NB4 (cell line): ENCODE measurements at regions not wholly inside any gene's neighbourhood (a gene's known extent, or its start where the extent isn't known, plus 50 kb on each side); places are given as distances from the start of the nearest gene placed in this dataset.

Experiments used
- DNase-seq: peaks from one replicate; pipeline ENCODE4 v3.0.0; 2010; ENCODE audit warnings: low read depth
- H3K4me3 ChIP-seq: one replicate; pipeline ENCODE4 v1.5.1; 2011; ENCODE audit warnings: mild to moderate bottlenecking, low read depth, low read length, moderate library complexity
- CTCF ChIP-seq: IDR thresholded peaks from one replicate; pipeline ENCODE4 v1.5.1; 2012; ENCODE audit warnings: low read depth, low read length
- MYC ChIP-seq: IDR thresholded peaks from 2 replicates; pipeline ENCODE4 v1.6.1; 2011; ENCODE audit warnings: low read depth, low read length
- POLR2A ChIP-seq: IDR thresholded peaks from 2 replicates; pipeline ENCODE4 v1.6.1; 2011; ENCODE audit warnings: mild to moderate bottlenecking; ENCODE audit not compliant: insufficient read length; ENCODE audit errors: extremely low read depth
- TF ChIP-seq, protein P1 (sequence below): IDR thresholded peaks from 2 replicates; pipeline ENCODE4 v1.6.1; 2011; ENCODE audit warnings: low read depth, low read length

DNA sequence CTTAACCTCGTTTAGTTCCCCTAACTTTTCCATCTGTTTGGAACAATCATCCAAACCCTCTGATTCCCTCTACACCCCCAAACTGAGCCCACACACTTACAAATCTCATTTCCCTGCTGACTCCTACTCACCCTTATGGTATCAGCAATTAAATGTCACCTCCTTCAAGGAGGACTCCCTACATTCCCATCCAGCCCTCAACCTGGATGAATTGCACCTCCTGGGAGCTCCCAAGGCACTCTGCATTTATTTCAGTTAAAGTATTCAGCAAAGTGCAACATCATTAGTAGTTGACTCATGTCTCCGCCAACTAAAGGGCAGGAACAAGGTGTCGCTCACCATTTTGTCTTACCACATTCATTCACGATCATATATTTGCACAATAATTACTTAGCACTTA, 353.5 kb downstream of the TMEM114 start:
- no peak for TF ChIP-seq CTCF
- TF ChIP-seq MYC: no peak
- no peak overlapping the region for H3K4me3 ChIP-seq
- DNase-seq: no peak

- DNase-seq: no peak
- no peak for TF ChIP-seq POLR2A
- TF ChIP-seq, protein P1, sequence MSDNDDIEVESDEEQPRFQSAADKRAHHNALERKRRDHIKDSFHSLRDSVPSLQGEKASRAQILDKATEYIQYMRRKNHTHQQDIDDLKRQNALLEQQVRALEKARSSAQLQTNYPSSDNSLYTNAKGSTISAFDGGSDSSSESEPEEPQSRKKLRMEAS: no peak
- TF ChIP-seq MYC: no peak
- TF ChIP-seq CTCF: no peak
- H3K4me3 ChIP-seq: no peak overlapping the region
These were observed 359.8 kb downstream of the TMEM114 start for GRCh38 chr16:8230497-8230896.

- no peak overlapping the region for H3K4me3 ChIP-seq
- TF ChIP-seq CTCF (no peak), POLR2A (no peak)
- TF ChIP-seq, protein P1: no peak
- no peak for DNase-seq
These were observed 361.2 kb downstream of the TMEM114 start for GRCh38 chr16:8229011-8229520.

DNA sequence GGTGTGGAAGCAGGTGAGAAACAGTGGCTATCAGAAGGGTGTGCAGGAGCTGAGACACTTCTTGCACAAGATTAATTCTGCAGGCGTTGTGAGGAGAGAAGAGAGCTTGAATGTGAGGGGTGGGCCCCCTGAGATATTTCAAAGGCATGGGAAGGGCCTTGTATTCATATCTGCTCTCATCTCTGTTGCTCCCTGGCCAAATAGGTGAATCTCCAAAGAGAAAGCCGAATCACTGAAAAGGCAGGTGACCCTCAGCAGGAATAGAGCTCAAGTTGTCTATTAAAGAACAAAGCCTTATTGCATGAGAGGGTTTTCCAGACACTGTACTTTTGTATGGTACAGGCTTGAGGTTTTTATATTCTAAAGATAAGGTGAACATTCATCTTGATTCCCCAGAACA, 373.1 kb downstream of the TMEM114 start:
- TF ChIP-seq CTCF (no peak), POLR2A (no peak)
- no peak for DNase-seq
- no peak overlapping the region for H3K4me3 ChIP-seq

GRCh38 chr16:8204769-8205168, 385.5 kb downstream of the TMEM114 start:
- no peak for TF ChIP-seq CTCF
- TF ChIP-seq, protein P1: no peak
- DNase-seq: no peak
- no peak overlapping the region for H3K4me3 ChIP-seq

DNA sequence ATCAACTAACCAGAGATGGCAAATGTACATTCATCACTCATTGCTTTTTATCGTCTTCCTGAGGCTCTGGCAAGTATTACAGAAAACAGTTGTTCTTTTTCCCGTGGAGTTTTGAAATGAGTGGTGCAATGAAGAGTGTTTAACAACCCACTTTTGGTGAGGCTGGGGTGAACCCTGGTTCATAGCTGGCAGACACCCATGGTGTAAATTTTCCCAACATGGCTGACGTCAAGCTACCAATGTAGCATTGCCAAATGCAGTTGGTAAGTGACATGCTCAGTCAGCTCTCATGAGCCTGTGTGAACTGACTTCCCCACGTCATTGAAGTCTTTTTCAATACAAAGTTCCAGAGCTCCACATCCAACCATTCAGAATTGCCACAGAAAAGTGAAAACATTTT, 386.2 kb downstream of the TMEM114 start:
- TF ChIP-seq POLR2A (no peak), CTCF (no peak), MYC (no peak)
- TF ChIP-seq, protein P1: no peak
- no peak for DNase-seq
- no peak overlapping the region for H3K4me3 ChIP-seq
